Liver (tissue), 3 donors: ENCODE measurements at regions not wholly inside any gene's neighbourhood (a gene's known extent, or its start where the extent isn't known, plus 50 kb on each side); places are given as distances from the start of the nearest gene placed in this dataset.

Experiments
- FOXA1 ChIP-seq: IDR thresholded peaks from 2 replicates; pipeline ENCODE4 v1.6.1; 2016; ENCODE audit warnings: antibody characterized with exemption
- GABPA ChIP-seq, 2 donors: IDR thresholded peaks in 1 of 2; conservative IDR thresholded peaks in 1 of 2; 2 replicates each; pipeline ENCODE4 v1.6.1; 2016; ENCODE audit warnings: antibody characterized with exemption in 2 of 2, mild to moderate bottlenecking in 1 of 2, moderate library complexity in 1 of 2
- HNF4A ChIP-seq, 2 donors: conservative IDR thresholded peaks; 2 replicates each; pipeline ENCODE4 v1.6.1; 2016; ENCODE audit warnings: antibody characterized with exemption in 2 of 2, mild to moderate bottlenecking in 2 of 2
- MAX ChIP-seq: IDR thresholded peaks from 2 replicates; pipeline ENCODE4 v1.6.1; 2016; ENCODE audit warnings: antibody characterized with exemption
- NR2F2 ChIP-seq: IDR thresholded peaks from 2 replicates; pipeline ENCODE4 v1.6.1; 2016; ENCODE audit warnings: antibody characterized with exemption
- RAD21 ChIP-seq, 2 donors: IDR thresholded peaks; 2 replicates each; pipeline ENCODE4 v1.6.1; 2016; ENCODE audit warnings: antibody characterized with exemption in 2 of 2, mild to moderate bottlenecking in 2 of 2
- REST ChIP-seq: IDR thresholded peaks from 2 replicates; pipeline ENCODE4 v1.6.1; 2016; ENCODE audit warnings: antibody characterized with exemption, mild to moderate bottlenecking
- RXRA ChIP-seq, 2 donors: IDR thresholded peaks; 2 replicates each; pipeline ENCODE4 v1.6.1; 2017 to 2018; ENCODE audit warnings: antibody characterized with exemption in 2 of 2, mild to moderate bottlenecking in 1 of 2
- SP1 ChIP-seq: IDR thresholded peaks from 2 replicates; pipeline ENCODE4 v1.6.1; 2018; ENCODE audit warnings: antibody characterized with exemption, mild to moderate bottlenecking
- TAF1 ChIP-seq: conservative IDR thresholded peaks from 2 replicates; pipeline ENCODE4 v1.6.1; 2016; ENCODE audit warnings: antibody characterized with exemption, mild to moderate bottlenecking
- YY1 ChIP-seq: IDR thresholded peaks from 2 replicates; pipeline ENCODE4 v1.6.1; 2016; ENCODE audit warnings: antibody characterized with exemption, mild to moderate bottlenecking
- TF ChIP-seq, protein P1 (sequence below): fragments of 150-350 bp; IDR thresholded peaks from 2 replicates; pipeline ENCODE4 v1.5.1; 2017; ENCODE audit warnings: improper control_type of control experiment, low read depth, low read length; ENCODE audit not compliant: missing input control
- TF ChIP-seq, protein P2 (sequence below): IDR thresholded peaks from 2 replicates; pipeline ENCODE4 v1.6.1; 2016; ENCODE audit warnings: antibody characterized with exemption
- TF ChIP-seq, protein P3 (sequence below): IDR thresholded peaks from 2 replicates; pipeline ENCODE4 v1.6.1; 2016; ENCODE audit warnings: antibody characterized with exemption
- donor health status: healthy.
- donor health status: healthy.

GRCh38 chr9:100714372-100715099 is 136.7 kb downstream of the CAVIN4 start:
- TF ChIP-seq REST, result no peak
- TF ChIP-seq, protein P1, sequence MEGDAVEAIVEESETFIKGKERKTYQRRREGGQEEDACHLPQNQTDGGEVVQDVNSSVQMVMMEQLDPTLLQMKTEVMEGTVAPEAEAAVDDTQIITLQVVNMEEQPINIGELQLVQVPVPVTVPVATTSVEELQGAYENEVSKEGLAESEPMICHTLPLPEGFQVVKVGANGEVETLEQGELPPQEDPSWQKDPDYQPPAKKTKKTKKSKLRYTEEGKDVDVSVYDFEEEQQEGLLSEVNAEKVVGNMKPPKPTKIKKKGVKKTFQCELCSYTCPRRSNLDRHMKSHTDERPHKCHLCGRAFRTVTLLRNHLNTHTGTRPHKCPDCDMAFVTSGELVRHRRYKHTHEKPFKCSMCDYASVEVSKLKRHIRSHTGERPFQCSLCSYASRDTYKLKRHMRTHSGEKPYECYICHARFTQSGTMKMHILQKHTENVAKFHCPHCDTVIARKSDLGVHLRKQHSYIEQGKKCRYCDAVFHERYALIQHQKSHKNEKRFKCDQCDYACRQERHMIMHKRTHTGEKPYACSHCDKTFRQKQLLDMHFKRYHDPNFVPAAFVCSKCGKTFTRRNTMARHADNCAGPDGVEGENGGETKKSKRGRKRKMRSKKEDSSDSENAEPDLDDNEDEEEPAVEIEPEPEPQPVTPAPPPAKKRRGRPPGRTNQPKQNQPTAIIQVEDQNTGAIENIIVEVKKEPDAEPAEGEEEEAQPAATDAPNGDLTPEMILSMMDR, result peak; percentile 93
- TF ChIP-seq, protein P2, sequence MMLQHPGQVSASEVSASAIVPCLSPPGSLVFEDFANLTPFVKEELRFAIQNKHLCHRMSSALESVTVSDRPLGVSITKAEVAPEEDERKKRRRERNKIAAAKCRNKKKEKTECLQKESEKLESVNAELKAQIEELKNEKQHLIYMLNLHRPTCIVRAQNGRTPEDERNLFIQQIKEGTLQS, result no peak
- TF ChIP-seq SP1, result no peak
- no peak for TF ChIP-seq MAX
- peak; percentile 92 to 94 for TF ChIP-seq RAD21 (IDR thresholded peaks at IDR 0.05)
- no peak for TF ChIP-seq RXRA (IDR thresholded peaks at IDR 0.05)
- TF ChIP-seq HNF4A (conservative IDR thresholded peaks at IDR 0.05), result no peak
- no peak for TF ChIP-seq FOXA1
- no peak for TF ChIP-seq TAF1
- TF ChIP-seq YY1, result no peak
- TF ChIP-seq, protein P3, sequence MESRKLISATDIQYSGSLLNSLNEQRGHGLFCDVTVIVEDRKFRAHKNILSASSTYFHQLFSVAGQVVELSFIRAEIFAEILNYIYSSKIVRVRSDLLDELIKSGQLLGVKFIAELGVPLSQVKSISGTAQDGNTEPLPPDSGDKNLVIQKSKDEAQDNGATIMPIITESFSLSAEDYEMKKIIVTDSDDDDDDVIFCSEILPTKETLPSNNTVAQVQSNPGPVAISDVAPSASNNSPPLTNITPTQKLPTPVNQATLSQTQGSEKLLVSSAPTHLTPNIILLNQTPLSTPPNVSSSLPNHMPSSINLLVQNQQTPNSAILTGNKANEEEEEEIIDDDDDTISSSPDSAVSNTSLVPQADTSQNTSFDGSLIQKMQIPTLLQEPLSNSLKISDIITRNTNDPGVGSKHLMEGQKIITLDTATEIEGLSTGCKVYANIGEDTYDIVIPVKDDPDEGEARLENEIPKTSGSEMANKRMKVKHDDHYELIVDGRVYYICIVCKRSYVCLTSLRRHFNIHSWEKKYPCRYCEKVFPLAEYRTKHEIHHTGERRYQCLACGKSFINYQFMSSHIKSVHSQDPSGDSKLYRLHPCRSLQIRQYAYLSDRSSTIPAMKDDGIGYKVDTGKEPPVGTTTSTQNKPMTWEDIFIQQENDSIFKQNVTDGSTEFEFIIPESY, result no peak
- no peak for TF ChIP-seq GABPA (IDR thresholded peaks at IDR 0.05 in 1 of 2, conservative IDR thresholded peaks at IDR 0.05 in 1 of 2)
- TF ChIP-seq NR2F2, result no peak
